ENCODE measurements at regions not wholly inside any gene's neighbourhood (a gene's known extent, or its start where the extent isn't known, plus 50 kb on each side); places are given as distances from the start of the nearest gene placed in this dataset.

GRCh38 chr10:60728056-60728455 lies 50.2 kb upstream of the CDK1 start:
- Histone ChIP-seq H3K9me3 (no peaks in the 10 kb centered on the region), H3K27me3 (peaks cover 1 to 23% (median 11%) of the 10 kb centered on the region in 9 donors), H3K4me1 (peaks cover 0 to 14% (median 4%) of the 10 kb centered on the region in 12 donors), H3K36me3 (no peaks in the 10 kb centered on the region), H3K27ac (no peak overlapping the region), H3K4me3 (no peak overlapping the region)
- WGBS, 4 donors, result 65 to 71% (median 69%) methylated on average over 5 of the region's 5 CpGs
- no peak for DNase-seq
- ATAC-seq, result no peak
- intact Hi-C loops (cut with DNase I), result no loop called here
- no peak for TF ChIP-seq POLR2A (IDR thresholded peaks at IDR 0.05)

- no peaks in the 10 kb centered on the region for H3K36me3 ChIP-seq
- no peak overlapping the region for H3K27ac ChIP-seq
- H3K9me3 ChIP-seq, result no peaks in the 10 kb centered on the region
- no peak for TF ChIP-seq POLR2A (IDR thresholded peaks at IDR 0.05)
- no peak for TF ChIP-seq CTCF (IDR thresholded peaks at IDR 0.05)
- no peak for ATAC-seq
- peaks cover 0 to 11% (median 0%) of the 10 kb centered on the region in 9 donors for H3K27me3 ChIP-seq
- no peak overlapping the region for H3K4me3 ChIP-seq
- H3K4me1 ChIP-seq, result no peaks in the 10 kb centered on the region
- intact Hi-C loops (cut with DNase I), result no loop called here
- DNase-seq, result no peak
Measured at GRCh38 chr10:60726257-60726656, 52.0 kb upstream of the CDK1 start.

GRCh38 chr10:60722623-60723022 lies 55.7 kb upstream of the CDK1 start:
- H3K9me3 ChIP-seq, result no peaks in the 10 kb centered on the region
- DNase-seq, result no peak
- WGBS, 4 donors, result 70 to 81% (median 74%) methylated on average over 3 of the region's 3 CpGs
- ATAC-seq, result no peak
- H3K4me3 ChIP-seq, result no peak overlapping the region
- no peaks in the 10 kb centered on the region for H3K36me3 ChIP-seq
- no peak overlapping the region for H3K27ac ChIP-seq
- intact Hi-C loops (cut with DNase I), result no loop called here
- H3K27me3 ChIP-seq, result peaks cover 0 to 11% (median 0%) of the 10 kb centered on the region in 9 donors
- no peak for TF ChIP-seq CTCF (IDR thresholded peaks at IDR 0.05)
- TF ChIP-seq POLR2A (IDR thresholded peaks at IDR 0.05), result no peak
- no peaks in the 10 kb centered on the region for H3K4me1 ChIP-seq

- no peaks in the 10 kb centered on the region for H3K9me3 ChIP-seq
- WGBS, 4 donors, result 53 to 73% (median 62%) methylated on average over 1 of the region's 1 CpG
- H3K36me3 ChIP-seq, result no peaks in the 10 kb centered on the region
- TF ChIP-seq POLR2A (IDR thresholded peaks at IDR 0.05), result no peak
- no peak for TF ChIP-seq CTCF (IDR thresholded peaks at IDR 0.05)
- DNase-seq (no peak), ATAC-seq (no peak)
- intact Hi-C loops (cut with DNase I), result no loop called here
- H3K27me3 ChIP-seq, result peaks cover 0 to 4% (median 0%) of the 10 kb centered on the region in 9 donors
- H3K27ac ChIP-seq, result no peak overlapping the region
- H3K4me1 ChIP-seq, result no peaks in the 10 kb centered on the region
- H3K4me3 ChIP-seq, result no peak overlapping the region
Measured at GRCh38 chr10:60719721-60720120, 58.6 kb upstream of the CDK1 start.

GRCh38 chr10:60718886-60719285 lies 59.4 kb upstream of the CDK1 start:
- Histone ChIP-seq H3K27ac (no peak overlapping the region), H3K27me3 (peaks cover 0 to 4% (median 0%) of the 10 kb centered on the region in 9 donors), H3K4me1 (no peaks in the 10 kb centered on the region), H3K4me3 (no peak overlapping the region), H3K36me3 (no peaks in the 10 kb centered on the region), H3K9me3 (no peaks in the 10 kb centered on the region)
- ATAC-seq, result no peak
- DNase-seq, result no peak
- intact Hi-C loops (cut with DNase I), result no loop called here
- TF ChIP-seq CTCF (IDR thresholded peaks at IDR 0.05) (no peak), POLR2A (IDR thresholded peaks at IDR 0.05) (no peak)
- WGBS, 4 donors, result 48 to 62% (median 53%) methylated on average over 1 of the region's 1 CpG

Measured in heart left ventricle (tissue), 16 donors.